HG02588 (cell line): ENCODE measurements at regions not wholly inside any gene's neighbourhood (a gene's known extent, or its start where the extent isn't known, plus 50 kb on each side); places are given as distances from the start of the nearest gene placed in this dataset.

ENCODE experiments used
- ATAC-seq: cut with Tn5 transposase; IDR thresholded peaks from one replicate; pipeline ENCODE4 v1.9.1; 2021; ENCODE audit warnings: mild to moderate bottlenecking, moderate library complexity; ENCODE audit not compliant: unreplicated experiment

DNA sequence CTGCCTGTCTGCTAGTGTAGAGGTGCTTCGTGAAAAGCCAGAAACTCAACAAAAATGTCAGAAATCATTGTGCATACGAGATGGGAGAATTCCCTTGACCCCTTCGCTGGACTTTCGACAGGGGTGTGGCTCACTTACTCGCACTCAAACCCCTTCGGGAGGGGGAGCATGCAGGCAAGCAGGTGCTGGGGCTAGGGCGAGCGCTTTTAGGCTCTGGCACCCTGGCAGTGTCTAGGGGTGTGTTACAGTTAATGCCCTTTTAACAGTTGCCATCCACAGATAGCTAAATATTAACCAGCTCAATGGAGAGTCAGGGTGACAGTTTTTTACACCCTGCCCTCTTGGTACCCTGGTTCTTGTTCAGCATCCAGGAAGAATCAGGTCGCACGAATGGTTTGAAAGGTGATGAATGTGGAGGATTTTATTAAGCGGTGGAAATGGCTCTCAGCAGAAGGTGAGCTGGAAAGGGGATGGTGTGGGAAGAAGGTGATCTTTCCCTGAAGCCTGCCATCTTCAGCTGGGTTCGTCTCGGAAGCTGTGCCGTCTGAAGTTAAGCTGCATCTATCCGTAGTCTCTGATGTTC is 59.6 kb upstream of the SHANK2 start:
- ATAC-seq = no peak

DNA sequence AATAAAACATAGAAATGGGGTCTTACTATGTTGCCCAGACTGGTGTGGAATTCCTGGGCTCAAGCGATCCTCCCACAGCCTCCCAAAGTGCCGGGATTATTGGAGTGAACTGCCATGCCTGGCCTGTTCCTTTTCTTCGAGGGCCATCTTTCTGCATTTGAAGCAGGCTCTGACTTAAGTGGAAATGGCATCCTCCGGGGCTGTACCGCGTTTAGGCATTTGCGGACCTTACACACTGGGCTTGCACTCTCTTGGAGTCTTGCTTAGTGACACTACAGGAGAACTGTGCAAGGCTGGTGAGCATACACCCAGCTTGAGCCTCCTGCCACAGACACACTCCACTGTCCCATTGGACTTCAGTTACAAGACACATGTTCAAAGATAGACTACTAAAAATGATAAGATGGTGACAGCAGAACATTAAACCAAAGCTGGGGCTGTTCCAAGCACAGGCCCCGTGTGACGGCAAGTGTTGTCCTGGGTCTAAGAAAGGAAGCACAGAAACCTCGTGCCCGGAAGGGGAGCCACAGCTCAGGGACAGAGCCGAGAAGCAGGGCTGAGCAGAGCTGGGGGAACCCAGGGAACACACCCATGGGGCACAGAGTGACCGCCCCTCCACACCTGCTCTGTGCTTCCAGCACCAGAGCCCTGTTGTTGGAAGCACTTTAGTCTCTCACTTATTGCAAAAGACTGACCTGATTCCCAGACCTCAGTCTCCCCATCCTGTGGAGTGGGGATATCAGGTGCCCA is 59.0 kb upstream of the SHANK2 start:
- ATAC-seq = no peak

DNA sequence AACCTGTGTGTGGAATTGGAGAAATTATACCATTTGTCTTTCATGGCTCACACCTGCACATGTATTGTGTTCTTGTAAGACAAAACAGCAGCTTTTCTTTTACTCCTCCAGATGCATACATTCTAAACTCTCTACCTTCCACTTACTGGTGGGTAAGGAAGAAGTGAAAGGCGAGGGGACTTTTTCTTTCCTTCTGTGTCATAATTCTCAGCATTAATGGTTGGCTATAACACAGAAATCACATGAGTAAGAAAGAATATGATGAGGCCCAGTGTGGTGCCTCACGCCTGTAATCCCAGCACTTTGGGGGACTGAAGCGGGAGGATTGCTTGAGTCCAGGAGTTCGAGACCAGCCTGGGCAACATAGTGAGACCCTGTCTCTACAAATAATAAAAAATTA is 57.8 kb upstream of the SHANK2 start:
- ATAC-seq = no peak

DNA sequence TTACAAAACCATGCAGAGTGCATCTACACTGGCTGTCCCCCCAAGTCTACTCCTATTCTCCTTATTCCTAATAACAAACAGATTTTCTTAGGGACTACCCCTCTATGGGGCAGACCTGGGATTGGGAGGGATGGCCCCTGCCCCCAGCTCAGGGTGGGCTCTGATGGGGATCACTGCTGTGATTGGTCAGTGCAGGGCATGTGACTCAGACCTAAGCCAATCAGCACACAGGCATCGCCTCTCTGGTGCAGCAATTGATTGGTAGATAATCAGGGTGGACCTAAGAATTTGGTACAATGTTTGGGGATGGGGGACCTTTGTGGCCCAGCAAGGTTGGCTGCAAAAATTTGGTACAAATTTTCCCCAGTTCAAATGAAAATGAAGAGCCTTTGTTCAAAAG is 57.2 kb upstream of the SHANK2 start:
- ATAC-seq = no peak

DNA sequence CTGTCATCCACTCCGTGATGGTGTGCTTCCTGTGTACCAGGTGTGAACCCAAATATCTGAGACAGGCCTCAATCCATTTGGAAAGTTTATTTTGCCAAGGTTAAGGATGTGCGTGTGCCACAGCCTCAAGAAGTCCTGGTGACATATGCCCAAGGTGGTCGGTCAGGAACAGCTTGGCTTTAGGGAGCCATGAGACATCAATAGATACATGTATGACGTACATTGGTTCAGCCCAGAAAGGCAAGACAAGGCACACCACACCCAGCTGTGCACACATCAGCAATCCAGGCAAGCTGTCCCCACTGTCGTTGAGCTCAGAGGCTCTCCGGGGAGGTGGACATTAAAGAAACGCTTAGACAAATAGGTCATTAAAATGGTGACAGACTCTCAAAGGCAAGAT is 56.8 kb upstream of the SHANK2 start:
- no peak for ATAC-seq

DNA sequence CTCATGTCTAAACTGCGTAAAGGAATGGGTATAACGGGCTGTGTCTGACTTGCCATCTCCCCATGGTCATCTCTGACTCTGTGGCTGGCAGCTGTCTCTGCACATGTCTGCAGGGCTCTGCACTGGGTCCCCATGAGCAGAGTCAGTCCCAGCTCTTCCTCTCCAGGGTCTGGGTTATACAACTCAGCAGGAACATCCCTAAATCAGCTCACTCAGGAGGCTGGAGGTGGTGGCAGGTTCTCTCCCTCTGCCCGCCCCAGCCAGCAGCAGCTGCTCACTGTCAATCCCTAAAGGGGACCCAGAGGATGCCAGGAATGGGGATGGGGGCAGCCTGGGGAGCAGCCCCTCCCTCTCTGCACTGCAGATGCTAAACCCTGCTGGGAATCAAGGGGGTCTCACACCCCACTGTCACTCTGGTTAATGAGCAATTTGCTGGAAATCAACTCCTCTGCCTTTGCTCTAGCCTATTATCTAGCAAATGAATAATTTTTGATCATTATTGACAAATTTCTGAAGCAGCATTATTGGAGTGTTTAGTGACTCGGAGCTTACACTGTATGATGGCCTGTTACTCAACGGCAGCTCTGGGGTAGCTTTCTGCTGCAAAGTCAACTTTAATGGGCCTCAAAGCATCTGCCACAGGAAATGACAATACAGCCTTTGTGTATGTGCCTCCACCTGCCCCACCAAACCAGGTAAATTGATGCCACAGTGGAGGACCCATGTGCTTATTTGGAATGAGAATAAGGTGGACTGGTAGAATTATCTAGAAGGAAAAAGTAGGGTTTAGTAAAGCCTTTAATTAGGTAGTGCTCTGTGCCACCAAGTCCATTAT is 55.7 kb upstream of the SHANK2 start:
- ATAC-seq = no peak

DNA sequence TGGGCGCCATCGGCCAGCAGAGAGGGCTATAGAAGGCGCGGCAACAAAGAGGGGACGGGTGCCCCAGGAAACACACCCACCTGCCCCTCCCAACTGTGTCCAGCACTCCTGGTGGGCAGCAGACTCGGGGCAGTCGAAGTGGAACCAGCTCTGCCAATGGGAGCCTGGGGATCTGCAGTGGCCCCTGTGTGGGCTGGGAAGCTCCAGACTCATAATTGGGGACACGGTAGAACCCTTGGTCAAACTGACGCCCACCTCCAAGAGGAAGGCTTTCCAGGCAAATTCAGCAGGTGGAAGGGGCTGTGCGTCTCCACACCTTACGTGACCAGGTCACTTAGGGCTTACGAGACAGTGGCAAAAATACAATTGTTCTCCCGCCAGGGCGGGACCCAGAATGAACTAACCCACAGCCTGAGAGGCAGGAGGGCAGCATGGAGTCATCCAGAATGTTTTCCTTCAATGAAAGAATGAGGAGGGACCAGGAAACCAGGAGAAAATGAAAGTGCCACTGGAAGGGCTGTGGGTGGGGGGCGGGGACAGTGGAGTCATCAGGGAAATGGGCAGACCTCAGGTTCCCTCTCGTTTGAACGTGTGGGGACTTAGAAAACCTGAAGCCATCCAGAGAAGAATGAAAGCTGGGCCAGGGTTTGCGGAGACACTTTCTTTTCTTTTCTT is 53.2 kb upstream of the SHANK2 start:
- no peak for ATAC-seq

DNA sequence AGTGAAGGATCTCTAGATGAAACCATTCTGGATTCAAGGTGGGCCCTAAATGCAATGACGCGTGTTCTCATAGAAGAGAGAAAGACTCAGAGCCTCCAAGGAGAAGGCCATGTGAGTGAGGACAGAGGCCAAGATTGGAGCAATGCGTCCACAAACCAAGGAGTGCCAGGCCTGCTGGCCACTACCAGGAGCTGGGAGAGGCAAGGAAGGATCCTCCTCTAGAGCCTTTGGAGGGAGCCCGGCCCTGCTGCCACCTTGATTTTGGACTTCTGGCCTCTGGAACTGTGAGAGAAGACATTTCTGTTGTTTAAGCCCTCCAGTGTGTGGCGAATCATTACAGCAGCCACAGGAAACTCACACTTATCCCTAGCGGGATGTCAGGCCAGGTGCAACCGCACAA is 52.7 kb upstream of the SHANK2 start:
- ATAC-seq = no peak

DNA sequence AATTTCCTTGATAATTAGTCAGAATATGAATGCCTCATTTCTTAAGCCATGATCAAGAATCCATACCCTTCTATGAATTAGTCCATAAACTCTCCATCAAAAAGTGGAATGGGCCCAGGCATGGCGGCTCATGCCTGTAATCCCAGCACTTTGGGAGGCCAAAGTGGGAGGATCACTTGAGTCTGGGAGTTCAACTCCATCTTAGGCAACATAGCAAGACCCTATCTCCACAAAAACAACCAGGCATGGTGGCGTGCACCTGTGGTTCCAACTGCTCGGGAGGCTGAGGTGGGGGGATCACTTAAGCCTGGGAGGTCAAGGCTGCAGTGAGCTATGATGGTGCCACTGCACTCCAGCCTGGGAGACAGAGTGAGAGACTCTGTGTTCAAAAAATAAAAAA is 52.1 kb upstream of the SHANK2 start:
- ATAC-seq = no peak

DNA sequence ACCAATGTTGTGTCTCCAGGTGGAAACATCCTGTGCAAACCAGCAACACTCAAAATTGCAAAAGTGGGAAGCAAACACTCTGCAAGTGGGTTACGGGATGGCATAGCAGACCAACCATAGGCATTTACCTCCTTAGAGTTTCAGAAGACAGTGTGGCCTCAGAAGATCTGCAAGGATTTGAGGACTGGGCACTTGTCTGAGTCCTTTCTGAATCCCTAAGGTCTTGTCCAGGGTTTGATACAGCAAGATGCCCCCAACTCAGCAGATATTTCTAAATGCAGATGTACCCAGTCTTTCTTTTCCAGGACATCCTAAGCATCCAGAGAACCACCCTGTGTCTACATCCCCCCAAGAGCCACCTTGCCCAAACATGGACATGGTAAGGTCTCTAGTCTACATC is 51.7 kb upstream of the SHANK2 start:
- ATAC-seq = no peak

DNA sequence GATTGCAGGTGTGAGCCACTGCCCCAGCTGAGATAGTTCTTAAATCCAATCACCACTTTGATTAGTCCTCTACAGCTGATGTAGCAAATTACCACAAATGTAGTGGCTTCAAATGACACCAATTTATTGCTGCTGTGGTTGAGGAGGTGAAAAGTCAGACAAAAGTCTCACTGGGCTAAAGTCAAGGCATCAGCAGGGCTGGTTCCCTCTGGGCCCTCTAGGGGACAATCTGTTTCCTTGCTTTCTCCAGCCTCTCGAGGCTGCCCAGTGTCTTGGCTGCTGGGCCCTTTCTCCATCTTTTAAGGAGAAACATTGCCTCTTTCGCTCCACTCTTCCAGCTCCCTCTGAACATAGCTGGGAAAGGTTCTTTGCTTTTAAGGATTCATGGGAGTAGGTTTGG is 50.5 kb upstream of the SHANK2 start:
- ATAC-seq = no peak

DNA sequence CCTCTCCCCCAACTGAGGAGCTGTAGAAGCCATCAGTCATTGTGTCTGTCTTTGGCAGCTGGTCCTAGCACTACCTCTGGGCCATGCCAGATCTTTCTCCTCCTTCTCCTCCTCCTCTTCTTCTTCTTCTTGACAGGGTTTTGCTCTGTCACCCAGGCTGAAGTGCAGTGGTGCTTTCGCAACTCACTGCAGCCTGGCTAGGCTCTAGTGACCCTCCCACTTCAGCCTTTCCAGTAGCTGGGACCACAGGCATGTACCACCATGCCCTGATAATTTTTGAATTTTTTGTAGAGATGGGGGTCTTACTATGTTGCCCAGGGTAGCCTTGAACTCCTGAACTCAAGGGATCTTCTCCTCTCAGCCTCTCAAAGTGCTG is 50.1 kb upstream of the SHANK2 start:
- no peak for ATAC-seq
